B cell (primary cell): ENCODE measurements at regions not wholly inside any gene's neighbourhood (a gene's known extent, or its start where the extent isn't known, plus 50 kb on each side); places are given as distances from the start of the nearest gene placed in this dataset.

Experiments used
- ATAC-seq: fragments of 200-7000 bp; cut with Tn5 transposase; one replicate; pipeline ENCODE4 v1.10.0; 2021; ENCODE audit warnings: low read depth, mild to moderate bottlenecking, moderate number of reproducible peaks, moderate library complexity
- CTCF ChIA-PET: fragments of 350-600 bp; sonication (Branson Sonifier 250); formaldehyde crosslinking; loops from one replicate; lab custom pipeline; 2021; ENCODE audit warnings: antibody characterized with exemption, inconsistent platforms; lab: Charles Lee
- POLR2A ChIA-PET: fragments of 350-600 bp; sonication (Branson Sonifier 250); formaldehyde crosslinking; loops from one replicate; lab custom pipeline; 2021; ENCODE audit warnings: antibody characterized with exemption; lab: Charles Lee
- DNase-seq: peaks from one replicate; pipeline ENCODE4 v3.0.0; 2013
- H2AFZ ChIP-seq: 2 replicates; pipeline ENCODE4 v1.6.1; 2012; ENCODE audit warnings: mild to moderate bottlenecking, low read depth, low read length; ENCODE audit not compliant: insufficient read depth, poor library complexity, severe bottlenecking
- H3K27ac ChIP-seq, 2 donors: 1 replicate in 1 of 2; 2 replicates in 1 of 2; pipeline ENCODE4 v1.5.1; 2012 to 2013; ENCODE audit warnings: low read length in 2 of 2, mild to moderate bottlenecking in 2 of 2, moderate library complexity in 1 of 2
- H3K27me3 ChIP-seq, 4 experiments: fragments of 200-600 bp in 1 of 4; sonication (generic) in 1 of 4; replicated peaks in 1 of 4; 1 replicate in 2 of 4; 2 replicates in 2 of 4; pipeline versions ENCODE4 v1.6.1 to v1.7.0; 2013 to 2016; ENCODE audit warnings: low read length in 3 of 4, mild to moderate bottlenecking in 2 of 4, mixed read lengths in 1 of 4, moderate library complexity in 1 of 4; ENCODE audit not compliant: insufficient read depth in 4 of 4, control insufficient read depth in 3 of 4; ENCODE audit errors: control extremely low read depth in 1 of 4
- H3K36me3 ChIP-seq, 2 experiments: replicated peaks in 1 of 2; 1 replicate in 1 of 2; 2 replicates in 1 of 2; pipeline versions ENCODE4 v1.6.1 to v1.7.1; 2013; ENCODE audit warnings: low read length in 1 of 2; ENCODE audit not compliant: insufficient read depth in 2 of 2, control insufficient read depth in 1 of 2; ENCODE audit errors: control extremely low read depth in 1 of 2, extremely low read depth in 1 of 2
- H3K4me1 ChIP-seq, 2 donors: fragments of 200-600 bp in 1 of 2; sonication (generic) in 1 of 2; 1 replicate in 1 of 2; 2 replicates in 1 of 2; pipeline versions ENCODE4 v1.5.1 to v1.6.1; 2013 to 2017; ENCODE audit warnings: low read length in 2 of 2; ENCODE audit not compliant: control insufficient read depth in 2 of 2, insufficient read depth in 2 of 2
- H3K4me2 ChIP-seq: replicated peaks from 2 replicates; pipeline ENCODE3; 2012; ENCODE audit warnings: mild to moderate bottlenecking, low read depth, low read length; ENCODE audit not compliant: poor library complexity, severe bottlenecking
- H3K4me3 ChIP-seq, 5 experiments: fragments of 200-600 bp in 1 of 5; sonication (generic) in 1 of 5; 1 replicate in 3 of 5; 2 replicates in 2 of 5; pipeline versions ENCODE4 v1.5.1 to v1.7.0; 2011 to 2016; ENCODE audit warnings: low read length in 4 of 5, mild to moderate bottlenecking in 4 of 5, low read depth in 2 of 5, control low read depth in 1 of 5, moderate library complexity in 1 of 5; ENCODE audit not compliant: insufficient read depth in 1 of 5; ENCODE audit errors: control extremely low read depth in 1 of 5, extremely low read depth in 1 of 5
- H3K79me2 ChIP-seq: fragments of 200-600 bp; sonication (generic); one replicate; pipeline ENCODE4 v1.6.0; 2016; ENCODE audit warnings: low read length; ENCODE audit not compliant: control insufficient read depth, insufficient read depth
- H3K9ac ChIP-seq: fragments of 200-600 bp; sonication (generic); 2 replicates; pipeline ENCODE4 v1.6.1; 2017; ENCODE audit warnings: mild to moderate bottlenecking, low read length, moderate library complexity
- H3K9me3 ChIP-seq, 3 donors: one replicate each; pipeline versions ENCODE4 v1.6.1 to v1.7.1; 2013; ENCODE audit warnings: low read length in 2 of 3; ENCODE audit not compliant: control insufficient read depth in 2 of 3, insufficient read depth in 1 of 3; ENCODE audit errors: control extremely low read depth in 1 of 3
- H4K20me1 ChIP-seq: 2 replicates; pipeline ENCODE4 v1.6.0; 2012; ENCODE audit warnings: mild to moderate bottlenecking, low read length; ENCODE audit not compliant: insufficient read depth, control insufficient read depth, poor library complexity, severe bottlenecking
- H3K27ac Mint-ChIP-seq: one replicate; pipeline ENCODE4 v1.8.0; 2021; ENCODE audit warnings: mixed read lengths
- H3K27me3 Mint-ChIP-seq: one replicate; pipeline ENCODE4 v1.8.0; 2021; ENCODE audit warnings: mixed read lengths
- H3K4me1 Mint-ChIP-seq: one replicate; pipeline ENCODE4 v1.8.0; 2021; ENCODE audit warnings: mixed read lengths
- H3K4me3 Mint-ChIP-seq: one replicate; pipeline ENCODE4 v1.8.0; 2021; ENCODE audit warnings: mixed read lengths
- H3K9me3 Mint-ChIP-seq: one replicate; pipeline ENCODE4 v1.8.0; 2022; ENCODE audit warnings: mixed read lengths; ENCODE audit not compliant: insufficient read depth
- CTCF ChIP-seq: fragments of 200-600 bp; IDR thresholded peaks from one replicate; pipeline ENCODE4 v1.8.0; 2022; ENCODE audit warnings: antibody characterized with exemption, mild to moderate bottlenecking
- EZH2 ChIP-seq: IDR thresholded peaks from 2 replicates; pipeline ENCODE4 v1.6.1; 2012; ENCODE audit warnings: borderline replicate concordance, low read depth, mild to moderate bottlenecking, moderate library complexity, low read length; ENCODE audit not compliant: insufficient read depth, poor library complexity, severe bottlenecking
- WGBS: methylation state at CpG from one replicate; pipeline ENCODE4 v1.1.5; 2013; ENCODE audit warnings: missing lambda C conversion rate; ENCODE audit not compliant: insufficient coverage; 5-methylcytosine and 5-hydroxymethylcytosine counted together
- intact Hi-C: fragments of 100-400 bp; cut with micrococcal nuclease; formaldehyde crosslinking; loops from one replicate; pipeline ENCODE4 v1.10.0; 2022

- no peaks in the 10 kb centered on the region for H4K20me1 ChIP-seq
- ChIA-PET POLR2A (no interaction called here), CTCF (no interaction called here)
- H3K9me3 ChIP-seq, result no peaks in the 10 kb centered on the region
- Mint-ChIP-seq H3K27ac (no peak overlapping the region), H3K4me3 (no peak overlapping the region), H3K9me3 (peaks cover 2% of the 10 kb centered on the region), H3K27me3 (no peaks in the 10 kb centered on the region), H3K4me1 (no peaks in the 10 kb centered on the region)
- TF ChIP-seq CTCF (no peak), EZH2 (no peak)
- no peaks in the 10 kb centered on the region for H3K27me3 ChIP-seq
- H3K4me3 ChIP-seq, result no peak overlapping the region
- no peaks in the 10 kb centered on the region for H3K4me1 ChIP-seq
- no peak overlapping the region for H2AFZ ChIP-seq
- H3K9ac ChIP-seq, result no peak overlapping the region
- no peak for ATAC-seq
- no peak overlapping the region for H3K27ac ChIP-seq
- intact Hi-C loops, result no loop called here
- DNase-seq, result no peak
- H3K36me3 ChIP-seq, result no peaks in the 10 kb centered on the region
- no peak overlapping the region for H3K4me2 ChIP-seq
- 100% methylated on average over 2 of the region's 6 CpGs for WGBS
- no peaks in the 10 kb centered on the region for H3K79me2 ChIP-seq
These were observed 115.2 kb downstream of the PAX1 start for GRCh38 chr20:21820688-21821087.

GRCh38 chr20:21820045-21820444, 114.6 kb downstream of the PAX1 start:
- ChIA-PET POLR2A (no interaction called here), CTCF (no interaction called here)
- intact Hi-C loops, result no loop called here
- Histone ChIP-seq H3K4me3 (no peak overlapping the region), H3K36me3 (no peaks in the 10 kb centered on the region), H3K79me2 (no peaks in the 10 kb centered on the region), H2AFZ (no peak overlapping the region), H3K9ac (no peak overlapping the region), H3K27ac (no peak overlapping the region), H3K9me3 (no peaks in the 10 kb centered on the region), H4K20me1 (no peaks in the 10 kb centered on the region), H3K4me2 (no peak overlapping the region), H3K27me3 (no peaks in the 10 kb centered on the region), H3K4me1 (no peaks in the 10 kb centered on the region)
- H3K9me3 Mint-ChIP-seq, result peaks cover 2% of the 10 kb centered on the region
- ATAC-seq (no peak), DNase-seq (no peak)
- TF ChIP-seq EZH2 (no peak), CTCF (no peak)
- no peaks in the 10 kb centered on the region for H3K27me3 Mint-ChIP-seq
- no CpG with 5 or more reads among the region's 1 CpG for WGBS
- H3K4me1 Mint-ChIP-seq, result no peaks in the 10 kb centered on the region
- no peak overlapping the region for H3K27ac Mint-ChIP-seq
- H3K4me3 Mint-ChIP-seq, result no peak overlapping the region
